ENCODE measurements at regions not wholly inside any gene's neighbourhood (a gene's known extent, or its start where the extent isn't known, plus 50 kb on each side); places are given as distances from the start of the nearest gene placed in this dataset.
"Not testable (repeated sequence)": the region's sequence is repeated elsewhere in the genome, so short reads cannot be mapped to it uniquely, and the experiment has no call there.

GRCh38 chr22:25331911-25332310, 112.5 kb downstream of the CRYBB2 start:
- H3K4me2 ChIP-seq (ENCODE audit: low read length); H3K36me3 ChIP-seq (ENCODE audit: control insufficient read depth, insufficient read depth, low read length); H2BK15ac ChIP-seq (replicated peaks; ENCODE audit: low read depth); H3K27ac ChIP-seq (ENCODE audit: low read depth, low read length); H4K5ac ChIP-seq (ENCODE audit: low read length); H3K79me2 ChIP-seq (ENCODE audit: control insufficient read depth, insufficient read depth, low read length); H2AK5ac ChIP-seq (ENCODE audit: low read length); H3K9ac ChIP-seq (ENCODE audit: low read length); H3K4me3 ChIP-seq (ENCODE audit: low read length); H3K79me1 ChIP-seq (ENCODE audit: low read length); H4K8ac ChIP-seq (ENCODE audit: low read depth, low read length); H3K4me1 ChIP-seq (ENCODE audit: control insufficient read depth, low read depth, low read length); H3K23ac ChIP-seq (ENCODE audit: low read length); H2BK5ac ChIP-seq (ENCODE audit: low read length); H2BK120ac ChIP-seq (ENCODE audit: low read depth, low read length); DNase-seq; H3K18ac ChIP-seq (ENCODE audit: low read length); H3K56ac ChIP-seq (ENCODE audit: low read length); H3K27me3 ChIP-seq (ENCODE audit: insufficient read depth, low read length, poor library complexity); H3K4ac ChIP-seq (ENCODE audit: low read depth, low read length): not testable (repeated sequence)
- WGBS (ENCODE audit: extremely low coverage, insufficient coverage, low lambda C conversion rate): no CpG with 5 or more reads among the region's 5 CpGs

GRCh38 chr22:25332386-25332785, 112.9 kb downstream of the CRYBB2 start:
- Histone ChIP-seq H3K4me1 (ENCODE audit: control insufficient read depth, low read depth, low read length) (no peaks in the 10 kb centered on the region), H3K23ac (ENCODE audit: low read length) (no peak overlapping the region), H3K4ac (ENCODE audit: low read depth, low read length) (no peak overlapping the region), H4K8ac (ENCODE audit: low read depth, low read length) (no peak overlapping the region), H2BK15ac (replicated peaks; ENCODE audit: low read depth) (no peak overlapping the region), H3K27ac (ENCODE audit: low read depth, low read length) (no peak overlapping the region), H3K4me3 (ENCODE audit: low read length) (no peak overlapping the region), H3K27me3 (ENCODE audit: insufficient read depth, low read length, poor library complexity) (no peaks in the 10 kb centered on the region), H4K5ac (ENCODE audit: low read length) (no peak overlapping the region), H3K79me1 (ENCODE audit: low read length) (no peaks in the 10 kb centered on the region), H2AK5ac (ENCODE audit: low read length) (no peak overlapping the region), H3K4me2 (ENCODE audit: low read length) (no peak overlapping the region), H3K9ac (ENCODE audit: low read length) (no peak overlapping the region), H2BK5ac (ENCODE audit: low read length) (no peak overlapping the region), H3K56ac (ENCODE audit: low read length) (no peak overlapping the region), H3K36me3 (ENCODE audit: control insufficient read depth, insufficient read depth, low read length) (no peaks in the 10 kb centered on the region), H3K79me2 (ENCODE audit: control insufficient read depth, insufficient read depth, low read length) (no peaks in the 10 kb centered on the region), H3K18ac (ENCODE audit: low read length) (no peak overlapping the region), H2BK120ac (ENCODE audit: low read depth, low read length) (no peak overlapping the region)
- DNase-seq: no peak
- no CpG with 5 or more reads among the region's 11 CpGs for WGBS (ENCODE audit: extremely low coverage, insufficient coverage, low lambda C conversion rate)

GRCh38 chr22:25334162-25334490, 114.7 kb downstream of the CRYBB2 start:
- Histone ChIP-seq H3K4me2 (ENCODE audit: low read length) (no peak overlapping the region), H3K4ac (ENCODE audit: low read depth, low read length) (no peak overlapping the region), H4K8ac (ENCODE audit: low read depth, low read length) (no peak overlapping the region), H2BK5ac (ENCODE audit: low read length) (no peak overlapping the region), H3K56ac (ENCODE audit: low read length) (no peak overlapping the region), H2BK120ac (ENCODE audit: low read depth, low read length) (no peak overlapping the region), H2BK15ac (replicated peaks; ENCODE audit: low read depth) (no peak overlapping the region), H2AK5ac (ENCODE audit: low read length) (no peak overlapping the region), H3K23ac (ENCODE audit: low read length) (no peak overlapping the region), H3K4me3 (ENCODE audit: low read length) (no peak overlapping the region), H3K27me3 (ENCODE audit: insufficient read depth, low read length, poor library complexity) (no peaks in the 10 kb centered on the region), H3K4me1 (ENCODE audit: control insufficient read depth, low read depth, low read length) (no peaks in the 10 kb centered on the region), H3K18ac (ENCODE audit: low read length) (no peak overlapping the region), H4K5ac (ENCODE audit: low read length) (no peak overlapping the region), H3K9ac (ENCODE audit: low read length) (no peak overlapping the region), H3K79me2 (ENCODE audit: control insufficient read depth, insufficient read depth, low read length) (no peaks in the 10 kb centered on the region), H3K79me1 (ENCODE audit: low read length) (no peaks in the 10 kb centered on the region), H3K36me3 (ENCODE audit: control insufficient read depth, insufficient read depth, low read length) (no peaks in the 10 kb centered on the region), H3K27ac (ENCODE audit: low read depth, low read length) (no peak overlapping the region)
- peak; percentile 74 for DNase-seq
- no CpG with 5 or more reads among the region's 10 CpGs for WGBS (ENCODE audit: extremely low coverage, insufficient coverage, low lambda C conversion rate)

- H3K9ac ChIP-seq (ENCODE audit: low read length); H3K18ac ChIP-seq (ENCODE audit: low read length); H4K5ac ChIP-seq (ENCODE audit: low read length); H3K4me3 ChIP-seq (ENCODE audit: low read length); H3K4me1 ChIP-seq (ENCODE audit: control insufficient read depth, low read depth, low read length); H2BK120ac ChIP-seq (ENCODE audit: low read depth, low read length); H3K4me2 ChIP-seq (ENCODE audit: low read length); H3K79me1 ChIP-seq (ENCODE audit: low read length); H3K79me2 ChIP-seq (ENCODE audit: control insufficient read depth, insufficient read depth, low read length); H4K8ac ChIP-seq (ENCODE audit: low read depth, low read length); H3K36me3 ChIP-seq (ENCODE audit: control insufficient read depth, insufficient read depth, low read length); H3K27me3 ChIP-seq (ENCODE audit: insufficient read depth, low read length, poor library complexity); H2AK5ac ChIP-seq (ENCODE audit: low read length); H2BK15ac ChIP-seq (replicated peaks; ENCODE audit: low read depth); DNase-seq; H3K4ac ChIP-seq (ENCODE audit: low read depth, low read length); H3K27ac ChIP-seq (ENCODE audit: low read depth, low read length); H3K23ac ChIP-seq (ENCODE audit: low read length); H3K56ac ChIP-seq (ENCODE audit: low read length); H2BK5ac ChIP-seq (ENCODE audit: low read length): not testable (repeated sequence)
- no CpG with 5 or more reads among the region's 17 CpGs for WGBS (ENCODE audit: extremely low coverage, insufficient coverage, low lambda C conversion rate)
Observed at GRCh38 chr22:25334631-25335030, 115.2 kb downstream of the CRYBB2 start.

- H3K4me2 ChIP-seq (ENCODE audit: low read length); H2BK120ac ChIP-seq (ENCODE audit: low read depth, low read length); H3K27me3 ChIP-seq (ENCODE audit: insufficient read depth, low read length, poor library complexity); H3K4me3 ChIP-seq (ENCODE audit: low read length); H2BK15ac ChIP-seq (replicated peaks; ENCODE audit: low read depth); H3K4me1 ChIP-seq (ENCODE audit: control insufficient read depth, low read depth, low read length); H4K8ac ChIP-seq (ENCODE audit: low read depth, low read length); H3K79me2 ChIP-seq (ENCODE audit: control insufficient read depth, insufficient read depth, low read length); H3K23ac ChIP-seq (ENCODE audit: low read length); H3K4ac ChIP-seq (ENCODE audit: low read depth, low read length); H2AK5ac ChIP-seq (ENCODE audit: low read length); H3K9ac ChIP-seq (ENCODE audit: low read length); H3K56ac ChIP-seq (ENCODE audit: low read length); H3K27ac ChIP-seq (ENCODE audit: low read depth, low read length); H2BK5ac ChIP-seq (ENCODE audit: low read length); H3K79me1 ChIP-seq (ENCODE audit: low read length); DNase-seq; H3K36me3 ChIP-seq (ENCODE audit: control insufficient read depth, insufficient read depth, low read length); H3K18ac ChIP-seq (ENCODE audit: low read length); H4K5ac ChIP-seq (ENCODE audit: low read length): not testable (repeated sequence)
- WGBS (ENCODE audit: extremely low coverage, insufficient coverage, low lambda C conversion rate): no CpG with 5 or more reads among the region's 4 CpGs
Observed at GRCh38 chr22:25335276-25335675, 115.8 kb downstream of the CRYBB2 start.

GRCh38 chr22:25340536-25340935, 121.1 kb downstream of the CRYBB2 start:
- not testable (repeated sequence) for H3K9ac ChIP-seq (ENCODE audit: low read length); H3K4me1 ChIP-seq (ENCODE audit: control insufficient read depth, low read depth, low read length); H3K56ac ChIP-seq (ENCODE audit: low read length); H3K4me2 ChIP-seq (ENCODE audit: low read length); H3K23ac ChIP-seq (ENCODE audit: low read length); H2BK15ac ChIP-seq (replicated peaks; ENCODE audit: low read depth); H2AK5ac ChIP-seq (ENCODE audit: low read length); H3K79me1 ChIP-seq (ENCODE audit: low read length); DNase-seq; H3K79me2 ChIP-seq (ENCODE audit: control insufficient read depth, insufficient read depth, low read length); H3K4me3 ChIP-seq (ENCODE audit: low read length); H4K5ac ChIP-seq (ENCODE audit: low read length); H2BK120ac ChIP-seq (ENCODE audit: low read depth, low read length); H3K27me3 ChIP-seq (ENCODE audit: insufficient read depth, low read length, poor library complexity); H3K27ac ChIP-seq (ENCODE audit: low read depth, low read length); H3K36me3 ChIP-seq (ENCODE audit: control insufficient read depth, insufficient read depth, low read length); H2BK5ac ChIP-seq (ENCODE audit: low read length); H3K18ac ChIP-seq (ENCODE audit: low read length); H4K8ac ChIP-seq (ENCODE audit: low read depth, low read length); H3K4ac ChIP-seq (ENCODE audit: low read depth, low read length)
- WGBS (ENCODE audit: extremely low coverage, insufficient coverage, low lambda C conversion rate): no CpG with 5 or more reads among the region's 5 CpGs
